BLaER1 treated with 17β-estradiol and CSF1 and Interleukin-3, amounts not matched to agents 10 nM and 100 nM (cell line): ENCODE measurements at regions not wholly inside any gene's neighbourhood (a gene's known extent, or its start where the extent isn't known, plus 50 kb on each side); places are given as distances from the start of the nearest gene placed in this dataset.
"Not testable (repeated sequence)": the region's sequence is repeated elsewhere in the genome, so short reads cannot be mapped to it uniquely, and the experiment has no call there.

Source experiments
- H3K27ac ChIP-seq, 11 experiments: shearing (Covaris generic); formaldehyde crosslinking; 2 replicates each; pipeline ENCODE4 v1.8.1; 2022
- H3K27me3 ChIP-seq, 11 experiments: shearing (Covaris generic); formaldehyde crosslinking; 2 replicates each; pipeline ENCODE4 v1.8.1; 2022
- H3K36me3 ChIP-seq, 11 experiments: shearing (Covaris generic); formaldehyde crosslinking; 2 replicates each; pipeline ENCODE4 v1.8.1; 2022
- H3K4me1 ChIP-seq, 10 experiments: shearing (Covaris generic); formaldehyde crosslinking; 2 replicates each; pipeline ENCODE4 v1.8.1; 2022
- H3K4me2 ChIP-seq, 11 experiments: shearing (Covaris generic); formaldehyde crosslinking; 2 replicates each; pipeline ENCODE4 v1.8.1; 2022
- H3K4me3 ChIP-seq, 10 experiments: shearing (Covaris generic); formaldehyde crosslinking; 2 replicates each; pipeline ENCODE4 v1.8.1; 2022
- H3K9ac ChIP-seq, 11 experiments: shearing (Covaris generic); formaldehyde crosslinking; 2 replicates each; pipeline ENCODE4 v1.8.1; 2022
- H3K9me3 ChIP-seq, 11 experiments: shearing (Covaris generic); formaldehyde crosslinking; replicated peaks in 1 of 11; 2 replicates each; pipeline ENCODE4 v1.8.1; 2022
- H4K20me1 ChIP-seq, 11 experiments: shearing (Covaris generic); formaldehyde crosslinking; 2 replicates each; pipeline ENCODE4 v1.8.1; 2022
- Cebpa-rat ChIP-seq, 11 experiments: shearing (Covaris generic); IDR thresholded peaks; 2 replicates each; pipeline ENCODE4 v1.8.1; 2022

GRCh38 chr12:95358111-95359083 is 115.6 kb upstream of the METAP2 start:
- H3K9ac ChIP-seq, result no peak overlapping the region
- no peaks in the 10 kb centered on the region for H3K4me1 ChIP-seq
- no peaks in the 10 kb centered on the region for H3K36me3 ChIP-seq
- H3K4me2 ChIP-seq, result no peak overlapping the region
- H3K4me3 ChIP-seq, result no peak overlapping the region
- TF ChIP-seq Cebpa-rat (IDR thresholded peaks at IDR 0.05), result no peak
- H4K20me1 ChIP-seq, result no peaks in the 10 kb centered on the region
- H3K27ac ChIP-seq, result no peak overlapping the region
- no peaks in the 10 kb centered on the region for H3K27me3 ChIP-seq
- no peaks in the 10 kb centered on the region for H3K9me3 ChIP-seq

- no peaks in the 10 kb centered on the region for H3K27me3 ChIP-seq
- H3K4me3 ChIP-seq, result no peak overlapping the region
- no peaks in the 10 kb centered on the region for H3K36me3 ChIP-seq
- no peaks in the 10 kb centered on the region for H3K9me3 ChIP-seq
- no peaks in the 10 kb centered on the region for H4K20me1 ChIP-seq
- no peaks in the 10 kb centered on the region for H3K4me1 ChIP-seq
- H3K4me2 ChIP-seq, result no peak overlapping the region
- H3K27ac ChIP-seq, result no peak overlapping the region
- no peak overlapping the region for H3K9ac ChIP-seq
- TF ChIP-seq Cebpa-rat (IDR thresholded peaks at IDR 0.05), result no peak
These were observed 108.0 kb upstream of the METAP2 start for GRCh38 chr12:95365912-95366311.

- H3K4me1 ChIP-seq, result no peaks in the 10 kb centered on the region
- H3K27me3 ChIP-seq, result no peaks in the 10 kb centered on the region
- H3K36me3 ChIP-seq, result no peaks in the 10 kb centered on the region
- H3K27ac ChIP-seq, result no peak overlapping the region
- no peaks in the 10 kb centered on the region for H4K20me1 ChIP-seq
- no peak overlapping the region for H3K4me2 ChIP-seq
- H3K9me3 ChIP-seq, result no peaks in the 10 kb centered on the region
- no peak overlapping the region for H3K9ac ChIP-seq
- TF ChIP-seq Cebpa-rat (IDR thresholded peaks at IDR 0.05), result no peak
- no peak overlapping the region for H3K4me3 ChIP-seq
These were observed 105.0 kb upstream of the METAP2 start for GRCh38 chr12:95368931-95369330.

- H3K9ac ChIP-seq, result no peak overlapping the region
- H3K4me3 ChIP-seq, result no peak overlapping the region
- no peak overlapping the region for H3K4me2 ChIP-seq
- H3K27ac ChIP-seq, result no peak overlapping the region
- TF ChIP-seq Cebpa-rat (IDR thresholded peaks at IDR 0.05), result no peak
- no peaks in the 10 kb centered on the region for H3K9me3 ChIP-seq
- H3K36me3 ChIP-seq, result no peaks in the 10 kb centered on the region
- no peaks in the 10 kb centered on the region for H3K27me3 ChIP-seq
- no peaks in the 10 kb centered on the region for H3K4me1 ChIP-seq
- H4K20me1 ChIP-seq, result no peaks in the 10 kb centered on the region
These were observed 102.4 kb upstream of the METAP2 start for GRCh38 chr12:95371571-95371970.

- not testable (repeated sequence) for H3K27me3 ChIP-seq, H4K20me1 ChIP-seq, H3K9me3 ChIP-seq, H3K36me3 ChIP-seq, H3K4me1 ChIP-seq, H3K27ac ChIP-seq, H3K4me3 ChIP-seq, H3K9ac ChIP-seq, H3K4me2 ChIP-seq
These were observed 94.5 kb upstream of the METAP2 start for GRCh38 chr12:95379481-95379880.

GRCh38 chr12:95380334-95380733 is 93.6 kb upstream of the METAP2 start:
- H3K4me2 ChIP-seq, H3K36me3 ChIP-seq, H3K9ac ChIP-seq, H3K9me3 ChIP-seq, H3K27ac ChIP-seq, H3K27me3 ChIP-seq, H3K4me1 ChIP-seq, H3K4me3 ChIP-seq, H4K20me1 ChIP-seq: not testable (repeated sequence)

- no peak for TF ChIP-seq Cebpa-rat (IDR thresholded peaks at IDR 0.05)
- no peak overlapping the region for H3K4me2 ChIP-seq
These were observed 92.8 kb upstream of the METAP2 start for GRCh38 chr12:95380997-95381786.

GRCh38 chr12:95383920-95384319 is 90.0 kb upstream of the METAP2 start:
- not testable (repeated sequence) for H3K4me2 ChIP-seq, H3K4me1 ChIP-seq, H3K4me3 ChIP-seq, H3K36me3 ChIP-seq, H3K27me3 ChIP-seq, H3K27ac ChIP-seq, H4K20me1 ChIP-seq, H3K9me3 ChIP-seq, H3K9ac ChIP-seq

More at GRCh38 chr12:95380997-95381786, 92.8 kb upstream of the METAP2 start:
- no peaks in the 10 kb centered on the region for H4K20me1 ChIP-seq
- H3K36me3 ChIP-seq, result no peaks in the 10 kb centered on the region
- no peaks in the 10 kb centered on the region; a peak in 2 of 22 replicates for H3K9me3 ChIP-seq
- H3K27ac ChIP-seq, result no peak overlapping the region
- H3K4me3 ChIP-seq, result no peak overlapping the region
- no peaks in the 10 kb centered on the region for H3K27me3 ChIP-seq
- no peak overlapping the region for H3K9ac ChIP-seq
- H3K4me1 ChIP-seq, result no peaks in the 10 kb centered on the region

GRCh38 chr12:95384785-95385184 is 89.2 kb upstream of the METAP2 start:
- H3K9me3 ChIP-seq, result no peaks in the 10 kb centered on the region
- H3K9ac ChIP-seq, result no peak overlapping the region
- H3K4me3 ChIP-seq, result no peak overlapping the region
- no peaks in the 10 kb centered on the region for H4K20me1 ChIP-seq
- H3K4me2 ChIP-seq, result no peak overlapping the region
- no peaks in the 10 kb centered on the region for H3K36me3 ChIP-seq
- no peaks in the 10 kb centered on the region for H3K4me1 ChIP-seq
- H3K27ac ChIP-seq, result no peak overlapping the region
- TF ChIP-seq Cebpa-rat (IDR thresholded peaks at IDR 0.05), result no peak
- H3K27me3 ChIP-seq, result no peaks in the 10 kb centered on the region
